Smooth muscle cell (in vitro differentiated cells): ENCODE measurements at regions not wholly inside any gene's neighbourhood (a gene's known extent, or its start where the extent isn't known, plus 50 kb on each side); places are given as distances from the start of the nearest gene placed in this dataset.
A peak's percentile ranks its signal among the peaks of the same experiment; 100 is the strongest.

Experiments
- DNase-seq: peaks from one replicate; lab custom pipeline; 2025; ENCODE audit not compliant: unreplicated experiment; lab: John Stamatoyannopoulos, UW
- H2AFZ ChIP-seq: fragments of 200-600 bp; sonication (generic); 2 replicates; pipeline ENCODE4 v1.6.0; 2016; ENCODE audit warnings: antibody characterized with exemption, low read depth, mild to moderate bottlenecking
- H3F3A ChIP-seq: fragments of 200-600 bp; sonication (generic); 2 replicates; pipeline ENCODE4 v1.6.0; 2017; ENCODE audit warnings: antibody characterized with exemption, low read depth
- H3K27ac ChIP-seq: fragments of 200-600 bp; sonication (generic); 2 replicates; pipeline ENCODE4 v1.5.1; 2016; ENCODE audit warnings: low read depth, mild to moderate bottlenecking
- H3K27me3 ChIP-seq: fragments of 200-600 bp; sonication (generic); 2 replicates; pipeline ENCODE4 v1.6.1; 2016; ENCODE audit warnings: low read depth, mild to moderate bottlenecking
- H3K36me3 ChIP-seq: fragments of 200-600 bp; sonication (generic); 2 replicates; pipeline ENCODE4 v1.5.1; 2016; ENCODE audit warnings: low read depth
- H3K4me1 ChIP-seq: fragments of 200-600 bp; sonication (generic); 2 replicates; pipeline ENCODE4 v1.5.1; 2016; ENCODE audit warnings: low read depth
- H3K4me2 ChIP-seq: fragments of 200-600 bp; sonication (generic); 2 replicates; pipeline ENCODE4 v1.6.0; 2016; ENCODE audit warnings: mild to moderate bottlenecking
- H3K4me3 ChIP-seq: fragments of 200-600 bp; sonication (generic); 2 replicates; pipeline ENCODE4 v1.5.1; 2016; ENCODE audit warnings: mild to moderate bottlenecking
- H3K79me2 ChIP-seq: fragments of 200-600 bp; sonication (generic); 2 replicates; pipeline ENCODE4 v1.6.0; 2016; ENCODE audit warnings: low read depth, mild to moderate bottlenecking
- H3K9ac ChIP-seq: fragments of 200-600 bp; sonication (generic); 2 replicates; pipeline ENCODE4 v1.6.0; 2016; ENCODE audit warnings: low read depth
- H3K9me3 ChIP-seq: fragments of 200-600 bp; sonication (generic); replicated peaks from 2 replicates; pipeline ENCODE4 v1.5.1; 2016; ENCODE audit warnings: low read depth
- H4K20me1 ChIP-seq: fragments of 200-600 bp; sonication (generic); 2 replicates; pipeline ENCODE4 v1.6.0; 2016; ENCODE audit warnings: low read depth
- CTCF ChIP-seq: fragments of 200-600 bp; sonication (generic); IDR thresholded peaks from 2 replicates; pipeline ENCODE4 v1.5.1; 2017; ENCODE audit warnings: borderline replicate concordance, mild to moderate bottlenecking, antibody characterized with exemption; ENCODE audit not compliant: insufficient read depth, poor library complexity, severe bottlenecking
- WGBS: methylation state at CpG from one replicate; pipeline ENCODE4 v1.1.7; 2016; ENCODE audit warnings: low lambda C conversion rate; 5-methylcytosine and 5-hydroxymethylcytosine counted together

DNA sequence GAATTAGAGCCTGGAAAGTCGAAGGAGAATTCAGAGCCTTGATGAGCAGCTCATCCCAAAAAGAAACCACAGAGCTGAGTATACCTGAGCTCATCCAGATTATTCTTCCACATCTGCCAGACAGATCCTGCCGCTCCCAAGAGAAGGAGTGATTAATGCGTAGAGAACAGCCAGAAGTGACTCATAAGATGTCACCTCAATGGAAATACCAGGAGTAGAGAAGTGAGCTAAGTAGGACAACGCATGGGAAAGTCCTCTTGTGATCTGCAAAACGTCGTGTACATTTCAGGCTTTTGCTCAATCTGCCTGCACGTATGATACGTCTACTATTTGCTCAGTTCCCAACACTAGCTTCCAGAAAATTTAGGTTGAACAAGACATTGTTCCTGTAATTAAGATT is 230.5 kb upstream of the AUTS2 start:
- Histone ChIP-seq H3F3A (peaks cover 3% of the 10 kb centered on the region), H3K4me2 (peak overlapping the region; percentile 4), H4K20me1 (no peaks in the 10 kb centered on the region), H3K4me3 (no peak overlapping the region), H3K27me3 (peaks cover 4% of the 10 kb centered on the region), H3K36me3 (no peaks in the 10 kb centered on the region), H3K27ac (peak overlapping the region; percentile 23), H3K9me3 (no peaks in the 10 kb centered on the region), H3K4me1 (no peaks in the 10 kb centered on the region), H3K9ac (no peak overlapping the region), H2AFZ (no peak overlapping the region), H3K79me2 (no peaks in the 10 kb centered on the region)
- TF ChIP-seq CTCF: no peak
- no peak for DNase-seq
- WGBS: 27% methylated on average over 8 of the region's 8 CpGs

DNA sequence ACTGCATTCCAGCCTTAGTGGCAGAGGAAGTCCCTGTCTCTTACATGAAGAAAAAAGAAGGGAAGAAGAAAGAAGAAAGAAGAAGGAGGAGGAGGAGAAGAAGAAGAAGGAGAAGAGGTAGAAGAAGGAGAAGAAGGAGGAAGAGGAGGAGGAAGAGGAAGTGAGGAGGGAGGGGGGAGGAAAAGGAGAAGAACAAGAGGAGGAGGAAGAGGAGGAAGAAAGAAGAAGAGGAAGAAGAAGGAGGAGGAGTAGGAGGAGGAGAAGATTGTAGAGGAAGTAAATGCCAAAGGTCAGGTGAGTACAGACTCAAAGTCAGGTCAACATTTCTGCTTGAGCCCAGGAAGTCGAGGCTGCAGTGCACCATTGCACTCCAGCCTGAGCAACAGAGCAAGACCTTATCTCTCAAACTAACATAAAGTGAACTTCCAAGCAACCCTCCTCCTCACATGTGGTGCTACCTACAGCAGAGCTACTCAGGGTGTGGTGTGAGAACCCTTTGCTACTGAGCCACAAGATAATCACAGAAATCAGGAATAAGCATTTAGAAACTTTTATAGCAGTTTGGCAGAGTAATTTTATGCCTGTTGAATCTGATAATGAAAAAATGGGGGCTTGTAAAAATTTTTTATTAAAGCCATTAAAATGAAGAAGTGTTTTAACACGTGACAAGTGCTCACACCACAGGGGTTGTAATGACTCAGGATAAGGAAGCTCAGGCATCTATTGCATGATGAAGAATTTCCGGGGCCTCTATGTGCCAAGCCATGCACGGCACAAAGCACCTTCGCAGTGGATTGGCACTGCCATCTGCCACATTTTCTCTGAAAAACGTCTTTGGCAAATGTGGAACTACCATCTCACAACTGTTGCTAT is 224.9 kb upstream of the AUTS2 start:
- no peaks in the 10 kb centered on the region for H3K4me1 ChIP-seq
- 65% methylated on average over 6 of the region's 6 CpGs for WGBS
- no peak overlapping the region for H2AFZ ChIP-seq
- TF ChIP-seq CTCF: no peak
- no peak for DNase-seq
- no peaks in the 10 kb centered on the region for H3F3A ChIP-seq
- no peaks in the 10 kb centered on the region for H4K20me1 ChIP-seq
- H3K36me3 ChIP-seq: no peaks in the 10 kb centered on the region
- H3K9ac ChIP-seq: no peak overlapping the region
- peak overlapping the region; percentile 30 for H3K4me2 ChIP-seq
- H3K79me2 ChIP-seq: no peaks in the 10 kb centered on the region
- no peak overlapping the region for H3K27ac ChIP-seq
- no peaks in the 10 kb centered on the region for H3K9me3 ChIP-seq
- H3K27me3 ChIP-seq: peaks cover 22% of the 10 kb centered on the region
- no peak overlapping the region for H3K4me3 ChIP-seq

GRCh38 chr7:69374044-69374425 is 224.2 kb upstream of the AUTS2 start:
- no peak for DNase-seq
- Histone ChIP-seq H3K4me1 (no peaks in the 10 kb centered on the region), H3K9me3 (no peaks in the 10 kb centered on the region), H3K27ac (no peak overlapping the region), H3K27me3 (peaks cover 28% of the 10 kb centered on the region), H3K36me3 (no peaks in the 10 kb centered on the region), H3K9ac (no peak overlapping the region), H3K4me2 (peak overlapping the region; percentile 30), H3K79me2 (no peaks in the 10 kb centered on the region), H3F3A (no peaks in the 10 kb centered on the region), H4K20me1 (no peaks in the 10 kb centered on the region), H2AFZ (no peak overlapping the region), H3K4me3 (no peak overlapping the region)
- no peak for TF ChIP-seq CTCF
- WGBS: 36% methylated on average over 5 of the region's 5 CpGs

DNA sequence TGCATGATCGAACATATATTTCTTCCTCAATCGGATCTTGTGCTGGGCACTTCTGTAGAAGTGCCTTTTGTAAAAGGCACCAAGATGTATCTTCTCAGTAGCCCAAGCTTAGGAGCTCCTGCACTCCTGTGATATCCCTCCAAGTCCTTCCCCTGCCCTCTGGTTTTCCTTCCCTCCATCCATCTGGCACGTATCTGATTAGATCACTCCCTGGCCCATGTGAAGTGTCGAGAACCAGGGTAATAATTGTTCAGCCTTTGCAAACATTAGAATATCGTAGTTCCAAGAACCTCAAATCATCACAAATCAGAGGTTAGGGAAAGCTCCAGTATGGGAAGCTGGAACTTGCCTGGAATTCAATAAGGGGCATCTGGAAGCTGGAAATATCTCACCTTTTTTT is 221.1 kb upstream of the AUTS2 start:
- H3K36me3 ChIP-seq: no peaks in the 10 kb centered on the region
- DNase-seq: no peak
- H3K9ac ChIP-seq: no peak overlapping the region
- 89% methylated on average over 5 of the region's 5 CpGs for WGBS
- no peak overlapping the region for H2AFZ ChIP-seq
- H3K27me3 ChIP-seq: peaks cover 25% of the 10 kb centered on the region
- no peak overlapping the region for H3K4me3 ChIP-seq
- H3K27ac ChIP-seq: no peak overlapping the region
- no peaks in the 10 kb centered on the region for H3K9me3 ChIP-seq
- no peaks in the 10 kb centered on the region for H4K20me1 ChIP-seq
- no peak for TF ChIP-seq CTCF
- H3F3A ChIP-seq: no peaks in the 10 kb centered on the region
- H3K4me2 ChIP-seq: no peak overlapping the region
- H3K4me1 ChIP-seq: no peaks in the 10 kb centered on the region
- H3K79me2 ChIP-seq: no peaks in the 10 kb centered on the region
